ENCODE measurements at regions not wholly inside any gene's neighbourhood (a gene's known extent, or its start where the extent isn't known, plus 50 kb on each side); places are given as distances from the start of the nearest gene placed in this dataset.
"Not testable (repeated sequence)": the region's sequence is repeated elsewhere in the genome, so short reads cannot be mapped to it uniquely, and the experiment has no call there.

- not testable (repeated sequence) for H2BK15ac ChIP-seq (ENCODE audit: low read length); H3K27me3 ChIP-seq (ENCODE audit: control insufficient read depth in 3 of 3, insufficient read depth in 3 of 3, low read depth in 1 of 3, low read length in 3 of 3); H3K79me1 ChIP-seq (ENCODE audit: low read depth, low read length); H3K4ac ChIP-seq (ENCODE audit: low read length); H3K36me3 ChIP-seq (replicated peaks in 1 of 2; ENCODE audit: control insufficient read depth in 2 of 2, insufficient read depth in 2 of 2, low read length in 2 of 2); H3K27ac ChIP-seq (replicated peaks; ENCODE audit: low read length); H4K91ac ChIP-seq (ENCODE audit: low read depth, low read length, poor library complexity); H4K8ac ChIP-seq (ENCODE audit: low read depth, low read length); H3K4me3 ChIP-seq (ENCODE audit: low read length in 2 of 2); H3K9ac ChIP-seq (ENCODE audit: low read depth, low read length, poor library complexity); H2AK5ac ChIP-seq (ENCODE audit: low read depth, low read length); H2BK12ac ChIP-seq (ENCODE audit: low read length); H3K23ac ChIP-seq (ENCODE audit: low read depth, low read length, poor library complexity); H3K14ac ChIP-seq (ENCODE audit: low read length); H3K9me3 ChIP-seq (replicated peaks in 1 of 2; ENCODE audit: control insufficient read depth in 2 of 2, insufficient read depth in 1 of 2, low read depth in 1 of 2, low read length in 2 of 2); H3K18ac ChIP-seq (ENCODE audit: low read length); H2BK120ac ChIP-seq (ENCODE audit: low read depth, low read length); DNase-seq (ENCODE audit: low spot score); H3K4me2 ChIP-seq (ENCODE audit: insufficient read depth, low read length, poor library complexity, severe bottlenecking); H2BK5ac ChIP-seq (ENCODE audit: low read length); H3K4me1 ChIP-seq (ENCODE audit: control insufficient read depth in 2 of 2, insufficient read depth in 1 of 2, low read depth in 1 of 2, low read length in 2 of 2); H2AFZ ChIP-seq (ENCODE audit: low read length)
- no CpG with 5 or more reads among the region's 42 CpGs for WGBS, 2 donors (ENCODE audit: extremely low coverage in 2 of 2, insufficient read length in 2 of 2, insufficient replicate concordance in 1 of 2)
Measured at GRCh38 chr3:198157231-198157868, 197.3 kb downstream of the LMLN start.

- no CpG with 5 or more reads among the region's 12 CpGs for WGBS, 2 donors (ENCODE audit: extremely low coverage in 2 of 2, insufficient read length in 2 of 2, insufficient replicate concordance in 1 of 2)
- H2BK12ac ChIP-seq (ENCODE audit: low read length) = not testable (repeated sequence)
Measured at GRCh38 chr3:198158007-198158406, 198.0 kb downstream of the LMLN start.

GRCh38 chr3:198167339-198168039 is 207.5 kb downstream of the LMLN start:
- H2BK12ac ChIP-seq (ENCODE audit: low read length); H3K27ac ChIP-seq (replicated peaks; ENCODE audit: low read length); H4K91ac ChIP-seq (ENCODE audit: low read depth, low read length, poor library complexity); H4K8ac ChIP-seq (ENCODE audit: low read depth, low read length); H3K4me1 ChIP-seq (ENCODE audit: control insufficient read depth in 2 of 2, insufficient read depth in 1 of 2, low read depth in 1 of 2, low read length in 2 of 2); H3K36me3 ChIP-seq (replicated peaks in 1 of 2; ENCODE audit: control insufficient read depth in 2 of 2, insufficient read depth in 2 of 2, low read length in 2 of 2); H3K27me3 ChIP-seq (ENCODE audit: control insufficient read depth in 3 of 3, insufficient read depth in 3 of 3, low read depth in 1 of 3, low read length in 3 of 3); H3K14ac ChIP-seq (ENCODE audit: low read length); H2BK5ac ChIP-seq (ENCODE audit: low read length); H3K9ac ChIP-seq (ENCODE audit: low read depth, low read length, poor library complexity); DNase-seq (ENCODE audit: low spot score); H3K23ac ChIP-seq (ENCODE audit: low read depth, low read length, poor library complexity); H2BK15ac ChIP-seq (ENCODE audit: low read length); H3K79me1 ChIP-seq (ENCODE audit: low read depth, low read length); H2BK120ac ChIP-seq (ENCODE audit: low read depth, low read length); H2AK5ac ChIP-seq (ENCODE audit: low read depth, low read length); H3K4me2 ChIP-seq (ENCODE audit: insufficient read depth, low read length, poor library complexity, severe bottlenecking); H3K4ac ChIP-seq (ENCODE audit: low read length); H3K18ac ChIP-seq (ENCODE audit: low read length); H3K9me3 ChIP-seq (replicated peaks in 1 of 2; ENCODE audit: control insufficient read depth in 2 of 2, insufficient read depth in 1 of 2, low read depth in 1 of 2, low read length in 2 of 2); H3K4me3 ChIP-seq (ENCODE audit: low read length in 2 of 2): not testable (repeated sequence)
- WGBS, 2 donors (ENCODE audit: extremely low coverage in 2 of 2, insufficient read length in 2 of 2, insufficient replicate concordance in 1 of 2) = no CpG with 5 or more reads among the region's 17 CpGs
- peak overlapping the region; percentile 62 for H2AFZ ChIP-seq (ENCODE audit: low read length)

More at GRCh38 chr3:198158007-198158406, 198.0 kb downstream of the LMLN start:
- not testable (repeated sequence) for H3K4me3 ChIP-seq (ENCODE audit: low read length in 2 of 2); H3K36me3 ChIP-seq (replicated peaks in 1 of 2; ENCODE audit: control insufficient read depth in 2 of 2, insufficient read depth in 2 of 2, low read length in 2 of 2); H3K9ac ChIP-seq (ENCODE audit: low read depth, low read length, poor library complexity); H2BK5ac ChIP-seq (ENCODE audit: low read length); DNase-seq (ENCODE audit: low spot score); H2AFZ ChIP-seq (ENCODE audit: low read length); H3K79me1 ChIP-seq (ENCODE audit: low read depth, low read length); H3K4me2 ChIP-seq (ENCODE audit: insufficient read depth, low read length, poor library complexity, severe bottlenecking); H3K23ac ChIP-seq (ENCODE audit: low read depth, low read length, poor library complexity); H2AK5ac ChIP-seq (ENCODE audit: low read depth, low read length); H3K4me1 ChIP-seq (ENCODE audit: control insufficient read depth in 2 of 2, insufficient read depth in 1 of 2, low read depth in 1 of 2, low read length in 2 of 2); H3K18ac ChIP-seq (ENCODE audit: low read length); H3K14ac ChIP-seq (ENCODE audit: low read length); H3K27ac ChIP-seq (replicated peaks; ENCODE audit: low read length); H3K27me3 ChIP-seq (ENCODE audit: control insufficient read depth in 3 of 3, insufficient read depth in 3 of 3, low read depth in 1 of 3, low read length in 3 of 3); H2BK120ac ChIP-seq (ENCODE audit: low read depth, low read length); H2BK15ac ChIP-seq (ENCODE audit: low read length); H4K8ac ChIP-seq (ENCODE audit: low read depth, low read length); H4K91ac ChIP-seq (ENCODE audit: low read depth, low read length, poor library complexity); H3K9me3 ChIP-seq (replicated peaks in 1 of 2; ENCODE audit: control insufficient read depth in 2 of 2, insufficient read depth in 1 of 2, low read depth in 1 of 2, low read length in 2 of 2); H3K4ac ChIP-seq (ENCODE audit: low read length)

- not testable (repeated sequence) for H2BK15ac ChIP-seq (ENCODE audit: low read length); H2AFZ ChIP-seq (ENCODE audit: low read length); H3K23ac ChIP-seq (ENCODE audit: low read depth, low read length, poor library complexity); H3K4me3 ChIP-seq (ENCODE audit: low read length in 2 of 2); H2BK120ac ChIP-seq (ENCODE audit: low read depth, low read length); H3K4me1 ChIP-seq (ENCODE audit: control insufficient read depth in 2 of 2, insufficient read depth in 1 of 2, low read depth in 1 of 2, low read length in 2 of 2); H4K91ac ChIP-seq (ENCODE audit: low read depth, low read length, poor library complexity); DNase-seq (ENCODE audit: low spot score); H3K27me3 ChIP-seq (ENCODE audit: control insufficient read depth in 3 of 3, insufficient read depth in 3 of 3, low read depth in 1 of 3, low read length in 3 of 3); H3K79me1 ChIP-seq (ENCODE audit: low read depth, low read length); H3K36me3 ChIP-seq (replicated peaks in 1 of 2; ENCODE audit: control insufficient read depth in 2 of 2, insufficient read depth in 2 of 2, low read length in 2 of 2); H4K8ac ChIP-seq (ENCODE audit: low read depth, low read length); H2BK12ac ChIP-seq (ENCODE audit: low read length); H3K4me2 ChIP-seq (ENCODE audit: insufficient read depth, low read length, poor library complexity, severe bottlenecking); H3K18ac ChIP-seq (ENCODE audit: low read length); H3K9me3 ChIP-seq (replicated peaks in 1 of 2; ENCODE audit: control insufficient read depth in 2 of 2, insufficient read depth in 1 of 2, low read depth in 1 of 2, low read length in 2 of 2); H3K9ac ChIP-seq (ENCODE audit: low read depth, low read length, poor library complexity); H2AK5ac ChIP-seq (ENCODE audit: low read depth, low read length); H3K4ac ChIP-seq (ENCODE audit: low read length); H2BK5ac ChIP-seq (ENCODE audit: low read length); H3K14ac ChIP-seq (ENCODE audit: low read length); H3K27ac ChIP-seq (replicated peaks; ENCODE audit: low read length)
- no CpG with 5 or more reads among the region's 1 CpG for WGBS, 2 donors (ENCODE audit: extremely low coverage in 2 of 2, insufficient read length in 2 of 2, insufficient replicate concordance in 1 of 2)
Measured at GRCh38 chr3:198170781-198171180, 210.8 kb downstream of the LMLN start.
